HG03139 (cell line): ENCODE measurements at regions not wholly inside any gene's neighbourhood (a gene's known extent, or its start where the extent isn't known, plus 50 kb on each side); places are given as distances from the start of the nearest gene placed in this dataset.
"Not testable (repeated sequence)": the region's sequence is repeated elsewhere in the genome, so short reads cannot be mapped to it uniquely, and the experiment has no call there.

Source experiments
- ATAC-seq: cut with Tn5 transposase; IDR thresholded peaks from one replicate; pipeline ENCODE4 v1.9.1; 2021; ENCODE audit not compliant: unreplicated experiment

DNA sequence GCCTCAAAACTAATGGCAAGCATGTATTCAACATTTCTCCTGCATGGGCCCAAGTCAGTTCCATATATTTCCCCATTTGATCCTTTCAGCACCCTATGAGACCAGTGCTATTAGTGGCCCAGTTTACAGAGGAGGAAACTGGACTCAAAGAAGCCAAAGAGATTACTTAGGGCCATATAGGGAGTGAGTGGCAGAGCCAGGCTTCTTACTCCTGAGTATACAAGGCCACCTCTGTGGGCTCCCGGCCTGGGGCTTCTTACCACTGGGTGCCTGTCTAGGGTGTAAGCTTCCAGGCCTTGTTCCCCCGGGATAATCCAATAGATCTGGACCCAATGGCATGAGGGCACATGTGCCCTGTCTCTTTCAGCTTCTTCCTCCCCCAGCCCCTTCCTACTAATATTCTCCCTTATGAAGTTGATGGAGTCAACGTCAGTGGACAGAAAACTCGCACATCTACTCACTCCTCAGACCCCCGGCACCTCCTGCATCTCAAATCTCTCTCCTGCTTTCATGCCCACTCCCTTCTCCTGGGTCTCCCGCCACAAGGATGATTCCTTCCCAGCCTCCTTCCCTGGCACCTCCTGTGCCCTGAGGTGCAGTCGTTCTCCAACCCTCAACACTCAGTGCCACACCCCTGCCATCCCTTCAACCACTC lies 222.6 kb downstream of the ANAPC1 start:
- no peak for ATAC-seq

DNA sequence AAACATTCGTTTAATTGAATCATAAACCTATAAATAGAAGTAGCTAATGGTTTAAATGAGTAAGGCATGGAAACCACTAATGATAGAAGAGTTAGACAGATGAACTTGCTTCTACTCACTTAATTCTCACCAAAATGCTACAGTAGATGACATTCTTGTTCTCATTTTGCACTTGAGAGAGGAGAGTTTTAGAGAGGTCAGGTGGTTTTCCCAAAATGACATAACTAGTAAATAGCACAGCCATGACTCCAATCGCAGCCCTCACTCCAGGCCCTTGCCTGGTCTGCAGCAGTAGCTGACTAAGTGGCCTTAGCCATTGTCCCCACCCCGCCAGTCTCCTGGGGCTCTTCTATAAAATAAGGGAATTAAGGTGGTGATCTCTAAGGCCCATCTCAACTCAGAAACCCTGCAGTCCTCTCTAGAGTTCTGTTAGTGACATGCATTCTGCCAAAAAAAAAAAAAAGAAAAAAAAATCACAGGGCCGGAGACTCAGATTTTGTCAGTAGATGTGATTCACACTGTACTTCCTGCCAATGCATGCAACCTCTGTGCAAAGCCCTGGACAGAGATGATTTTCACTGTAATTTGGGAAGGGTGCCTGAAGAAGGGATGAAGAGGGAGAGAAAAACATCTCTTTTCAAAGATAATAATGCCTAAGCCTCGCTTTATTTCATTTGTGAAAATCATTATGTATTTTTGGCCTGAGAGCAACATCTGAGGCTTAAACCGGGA lies 221.8 kb downstream of the ANAPC1 start:
- no peak for ATAC-seq

DNA sequence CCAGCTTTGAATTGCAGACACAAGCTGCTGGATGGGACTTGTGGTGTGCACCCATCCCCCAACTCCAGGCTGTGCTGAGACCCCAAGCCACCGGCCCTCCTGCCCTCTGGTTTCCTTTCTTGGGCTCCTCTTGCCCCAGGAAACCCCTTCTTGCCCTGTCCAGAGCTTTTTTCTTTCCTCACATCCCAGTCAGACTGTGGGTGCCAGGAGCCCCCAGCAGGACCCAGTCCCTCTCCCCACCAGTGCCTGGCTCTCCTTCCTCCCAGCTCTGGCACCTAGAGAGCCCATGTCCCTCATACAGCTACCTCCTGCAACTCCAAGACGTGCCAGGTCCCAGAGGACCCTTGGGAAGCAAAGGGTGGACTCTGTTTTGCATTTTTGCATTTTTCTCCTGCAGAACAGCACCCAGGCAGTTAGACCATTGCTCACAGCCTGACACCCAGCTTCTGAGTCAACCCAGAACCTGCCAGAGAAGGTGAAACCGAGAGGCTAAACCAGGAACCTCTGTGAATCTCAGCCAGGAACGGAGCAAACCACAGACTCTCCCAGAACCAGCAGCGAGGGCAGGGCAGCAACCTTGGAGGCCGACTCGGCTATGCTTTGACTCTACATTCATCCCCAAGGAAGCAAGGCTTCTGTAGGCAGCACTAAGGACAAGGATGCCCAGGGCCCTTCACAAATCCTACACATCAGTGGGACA lies 221.1 kb downstream of the ANAPC1 start:
- no peak for ATAC-seq

GRCh38 chr2:111663471-111664274 lies 220.3 kb downstream of the ANAPC1 start:
- ATAC-seq: no peak

DNA sequence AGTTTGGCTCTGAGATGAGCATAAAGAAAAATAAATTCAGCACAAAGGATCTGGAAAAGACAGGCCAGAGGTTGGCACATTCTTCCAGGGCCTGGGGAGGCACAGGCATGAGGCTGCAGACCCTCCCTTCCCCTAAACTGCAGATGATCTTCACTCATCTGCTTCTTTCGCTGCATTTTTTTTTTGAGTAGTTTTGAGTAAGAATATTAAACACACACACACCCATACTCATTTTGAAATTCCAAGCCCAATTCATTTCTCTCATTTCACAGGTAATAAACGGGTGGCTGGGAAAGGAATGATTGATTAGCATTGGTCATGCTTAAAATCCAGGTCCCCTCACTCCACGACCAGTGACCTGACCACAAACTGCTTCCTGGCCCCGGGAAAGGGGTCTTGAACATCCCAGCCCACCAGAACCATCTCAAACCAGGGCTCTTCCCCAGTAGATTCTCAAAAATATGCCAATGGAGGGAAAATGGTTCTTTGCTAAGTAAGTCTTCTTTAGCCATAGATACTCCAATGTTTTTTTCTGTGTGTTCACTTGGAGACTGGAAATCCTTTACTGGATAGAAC lies 219.6 kb downstream of the ANAPC1 start:
- no peak for ATAC-seq

GRCh38 chr2:111665011-111665410 lies 219.0 kb downstream of the ANAPC1 start:
- no peak for ATAC-seq

DNA sequence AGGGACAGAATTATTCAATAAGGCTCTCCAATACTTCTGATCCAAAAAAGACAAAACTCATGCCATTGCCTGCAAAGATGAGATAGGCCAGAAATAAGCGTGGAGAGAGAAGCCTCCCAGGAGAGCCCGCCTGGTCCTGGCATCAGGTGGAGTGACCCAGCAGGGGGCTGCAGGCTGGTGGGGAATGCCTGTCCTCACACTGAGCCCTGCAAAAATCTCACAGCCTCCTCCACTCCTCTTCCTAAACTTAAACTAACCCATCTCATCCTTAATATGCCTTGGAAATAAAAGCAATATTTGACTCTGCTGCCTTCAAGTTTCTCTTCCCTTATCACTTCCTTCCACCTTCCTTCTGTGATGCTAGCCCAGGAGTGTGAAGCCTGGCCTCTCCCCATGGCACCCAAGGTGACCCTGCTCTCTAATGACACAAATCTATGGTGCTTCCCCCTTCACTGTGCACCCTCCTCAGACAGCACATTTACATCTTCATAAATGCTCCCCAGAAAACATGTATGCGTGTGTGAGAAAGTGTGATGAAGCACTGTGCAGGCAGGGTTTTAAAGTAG lies 218.4 kb downstream of the ANAPC1 start:
- ATAC-seq: no peak

DNA sequence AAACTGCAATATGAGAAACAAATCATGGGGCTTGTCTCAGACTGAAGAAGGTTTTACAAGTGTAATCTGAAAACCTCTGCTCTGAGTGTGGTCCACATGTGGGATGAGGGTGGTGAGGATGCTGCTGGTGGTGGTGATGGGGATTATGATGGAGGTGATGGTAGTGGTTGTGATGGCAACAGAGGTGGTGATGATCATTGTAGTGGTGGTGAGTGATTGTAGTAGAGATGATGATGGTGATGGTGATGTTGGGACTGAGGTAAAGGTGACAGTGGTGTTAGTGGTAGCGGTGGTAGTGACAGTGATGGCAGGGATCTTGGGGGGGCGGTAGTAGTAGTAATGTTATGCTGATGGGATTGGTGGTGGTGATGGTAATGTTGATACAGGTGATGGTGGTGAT lies 217.8 kb downstream of the ANAPC1 start:
- no peak for ATAC-seq

- no peak for ATAC-seq
These were observed 217.0 kb downstream of the ANAPC1 start for GRCh38 chr2:111667001-111667400.

- no peak for ATAC-seq
These were observed 216.3 kb downstream of the ANAPC1 start for GRCh38 chr2:111667542-111668273.

DNA sequence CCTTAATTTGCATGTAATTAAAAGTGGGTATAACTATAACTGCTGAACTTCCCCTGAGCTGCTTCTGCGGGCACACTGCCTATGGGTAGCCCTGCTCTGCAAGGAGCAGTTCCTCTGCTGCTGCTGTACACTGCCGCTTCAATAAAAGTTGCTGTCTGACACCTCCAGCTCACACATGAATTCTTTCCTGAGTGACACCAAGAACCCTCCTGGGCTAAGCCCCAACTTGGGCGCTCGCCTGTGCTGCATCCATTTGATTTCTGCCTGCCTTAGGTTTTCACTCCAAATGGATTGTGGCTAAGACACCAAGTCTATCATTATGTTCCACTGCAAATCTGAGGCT lies 215.7 kb downstream of the ANAPC1 start:
- ATAC-seq: no peak

GRCh38 chr2:111668741-111669140 lies 215.3 kb downstream of the ANAPC1 start:
- ATAC-seq: no peak

GRCh38 chr2:111669928-111670695 lies 213.9 kb downstream of the ANAPC1 start:
- ATAC-seq: no peak

- ATAC-seq: no peak
These were observed 213.2 kb downstream of the ANAPC1 start for GRCh38 chr2:111670776-111671175.

- ATAC-seq: no peak
These were observed 212.4 kb downstream of the ANAPC1 start for GRCh38 chr2:111671426-111672150.

DNA sequence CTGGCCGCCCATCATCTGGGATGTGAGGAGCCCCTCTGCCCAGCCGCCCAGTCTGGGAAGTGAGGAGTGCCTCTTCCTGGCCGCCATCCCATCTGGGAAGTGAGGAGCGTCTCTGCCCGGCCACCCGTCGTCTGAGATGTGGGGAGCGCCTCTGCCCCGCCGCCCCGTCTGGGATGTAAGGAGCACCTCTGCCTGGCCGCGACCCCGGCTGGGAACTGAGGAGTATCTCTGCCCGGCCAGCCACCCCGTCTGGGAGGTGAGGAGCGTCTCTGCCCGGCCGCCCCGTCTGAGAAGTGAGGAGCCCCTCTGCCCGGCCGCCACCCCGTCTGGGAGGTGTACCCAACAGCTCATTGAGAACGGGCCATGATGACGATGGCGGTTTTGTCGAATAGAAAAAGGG lies 211.4 kb downstream of the ANAPC1 start:
- ATAC-seq: not testable (repeated sequence)

DNA sequence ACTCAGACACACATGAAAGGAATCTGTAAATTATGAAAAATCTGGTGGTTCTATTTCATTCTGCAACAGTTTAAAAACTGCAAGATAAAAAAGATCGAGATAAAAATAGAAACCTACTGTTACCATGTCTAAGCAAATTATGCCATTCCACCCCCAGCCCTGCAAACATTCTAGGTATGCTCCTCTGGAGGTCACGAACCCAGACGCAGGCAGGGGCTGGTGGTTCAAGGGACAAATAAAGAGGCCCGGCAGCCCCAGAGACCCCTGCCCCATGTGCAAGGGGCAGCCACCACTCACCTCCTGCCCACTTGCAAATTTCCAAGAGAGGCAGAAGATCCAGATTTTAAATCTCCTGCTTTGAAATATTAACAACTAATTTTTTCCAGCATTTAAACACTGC lies 210.5 kb downstream of the ANAPC1 start:
- no peak for ATAC-seq

GRCh38 chr2:111675419-111676194 lies 208.4 kb downstream of the ANAPC1 start:
- no peak for ATAC-seq
